ENCODE measurements at regions not wholly inside any gene's neighbourhood (a gene's known extent, or its start where the extent isn't known, plus 50 kb on each side); places are given as distances from the start of the nearest gene placed in this dataset.

GRCh38 chr11:25766332-25767015 lies 565.5 kb upstream of the ANO3 start:
- H3K4me3 ChIP-seq (ENCODE audit: low read length): no peak overlapping the region
- H3K9ac ChIP-seq (ENCODE audit: low read length): no peak overlapping the region
- H3K36me3 ChIP-seq (ENCODE audit: control insufficient read depth, low read depth, low read length): no peaks in the 10 kb centered on the region
- no peaks in the 10 kb centered on the region for H3K27me3 ChIP-seq (ENCODE audit: control insufficient read depth, insufficient read depth, low read length)
- no peak overlapping the region for H3K27ac ChIP-seq (ENCODE audit: low read length)
- no peaks in the 10 kb centered on the region for H3K9me3 ChIP-seq (ENCODE audit: control insufficient read depth, low read depth, low read length)
- H3K4me1 ChIP-seq (ENCODE audit: control insufficient read depth, low read depth, low read length): no peaks in the 10 kb centered on the region

GRCh38 chr11:25769287-25769686 lies 562.6 kb upstream of the ANO3 start:
- Histone ChIP-seq H3K36me3 (ENCODE audit: control insufficient read depth, low read depth, low read length) (no peaks in the 10 kb centered on the region), H3K4me1 (ENCODE audit: control insufficient read depth, low read depth, low read length) (no peaks in the 10 kb centered on the region), H3K4me3 (ENCODE audit: low read length) (no peak overlapping the region), H3K27ac (ENCODE audit: low read length) (no peak overlapping the region), H3K27me3 (ENCODE audit: control insufficient read depth, insufficient read depth, low read length) (no peaks in the 10 kb centered on the region), H3K9me3 (ENCODE audit: control insufficient read depth, low read depth, low read length) (no peaks in the 10 kb centered on the region), H3K9ac (ENCODE audit: low read length) (no peak overlapping the region)

- Histone ChIP-seq H3K9ac (ENCODE audit: low read length) (no peak overlapping the region), H3K4me1 (ENCODE audit: control insufficient read depth, low read depth, low read length) (no peaks in the 10 kb centered on the region), H3K36me3 (ENCODE audit: control insufficient read depth, low read depth, low read length) (no peaks in the 10 kb centered on the region), H3K9me3 (ENCODE audit: control insufficient read depth, low read depth, low read length) (no peaks in the 10 kb centered on the region), H3K27ac (ENCODE audit: low read length) (no peak overlapping the region), H3K27me3 (ENCODE audit: control insufficient read depth, insufficient read depth, low read length) (no peaks in the 10 kb centered on the region), H3K4me3 (ENCODE audit: low read length) (no peak overlapping the region)
Observed at GRCh38 chr11:25771605-25772004, 560.3 kb upstream of the ANO3 start.

GRCh38 chr11:25775603-25776002 lies 556.3 kb upstream of the ANO3 start:
- Histone ChIP-seq H3K9me3 (ENCODE audit: control insufficient read depth, low read depth, low read length) (no peaks in the 10 kb centered on the region), H3K4me3 (ENCODE audit: low read length) (no peak overlapping the region), H3K9ac (ENCODE audit: low read length) (no peak overlapping the region), H3K27me3 (ENCODE audit: control insufficient read depth, insufficient read depth, low read length) (no peaks in the 10 kb centered on the region), H3K27ac (ENCODE audit: low read length) (no peak overlapping the region), H3K36me3 (ENCODE audit: control insufficient read depth, low read depth, low read length) (no peaks in the 10 kb centered on the region), H3K4me1 (ENCODE audit: control insufficient read depth, low read depth, low read length) (no peaks in the 10 kb centered on the region)

- Histone ChIP-seq H3K9me3 (ENCODE audit: control insufficient read depth, low read depth, low read length) (no peaks in the 10 kb centered on the region), H3K9ac (ENCODE audit: low read length) (no peak overlapping the region), H3K27ac (ENCODE audit: low read length) (no peak overlapping the region), H3K36me3 (ENCODE audit: control insufficient read depth, low read depth, low read length) (no peaks in the 10 kb centered on the region), H3K4me1 (ENCODE audit: control insufficient read depth, low read depth, low read length) (no peaks in the 10 kb centered on the region), H3K4me3 (ENCODE audit: low read length) (no peak overlapping the region), H3K27me3 (ENCODE audit: control insufficient read depth, insufficient read depth, low read length) (no peaks in the 10 kb centered on the region)
Observed at GRCh38 chr11:25776238-25776637, 555.7 kb upstream of the ANO3 start.

GRCh38 chr11:25777343-25777742 lies 554.6 kb upstream of the ANO3 start:
- Histone ChIP-seq H3K4me1 (ENCODE audit: control insufficient read depth, low read depth, low read length) (no peaks in the 10 kb centered on the region), H3K4me3 (ENCODE audit: low read length) (no peak overlapping the region), H3K27me3 (ENCODE audit: control insufficient read depth, insufficient read depth, low read length) (no peaks in the 10 kb centered on the region), H3K9me3 (ENCODE audit: control insufficient read depth, low read depth, low read length) (no peaks in the 10 kb centered on the region), H3K27ac (ENCODE audit: low read length) (no peak overlapping the region), H3K9ac (ENCODE audit: low read length) (no peak overlapping the region), H3K36me3 (ENCODE audit: control insufficient read depth, low read depth, low read length) (no peaks in the 10 kb centered on the region)

GRCh38 chr11:25779033-25779432 lies 552.9 kb upstream of the ANO3 start:
- Histone ChIP-seq H3K9me3 (ENCODE audit: control insufficient read depth, low read depth, low read length) (no peaks in the 10 kb centered on the region), H3K27ac (ENCODE audit: low read length) (no peak overlapping the region), H3K36me3 (ENCODE audit: control insufficient read depth, low read depth, low read length) (no peaks in the 10 kb centered on the region), H3K9ac (ENCODE audit: low read length) (no peak overlapping the region), H3K4me1 (ENCODE audit: control insufficient read depth, low read depth, low read length) (no peaks in the 10 kb centered on the region), H3K27me3 (ENCODE audit: control insufficient read depth, insufficient read depth, low read length) (no peaks in the 10 kb centered on the region), H3K4me3 (ENCODE audit: low read length) (no peak overlapping the region)

GRCh38 chr11:25787416-25787815 lies 544.5 kb upstream of the ANO3 start:
- no peaks in the 10 kb centered on the region for H3K36me3 ChIP-seq (ENCODE audit: control insufficient read depth, low read depth, low read length)
- H3K27me3 ChIP-seq (ENCODE audit: control insufficient read depth, insufficient read depth, low read length): no peaks in the 10 kb centered on the region
- no peak overlapping the region for H3K9ac ChIP-seq (ENCODE audit: low read length)
- H3K4me3 ChIP-seq (ENCODE audit: low read length): no peak overlapping the region
- no peaks in the 10 kb centered on the region for H3K4me1 ChIP-seq (ENCODE audit: control insufficient read depth, low read depth, low read length)
- H3K9me3 ChIP-seq (ENCODE audit: control insufficient read depth, low read depth, low read length): no peaks in the 10 kb centered on the region
- no peak overlapping the region for H3K27ac ChIP-seq (ENCODE audit: low read length)

- Histone ChIP-seq H3K9me3 (ENCODE audit: control insufficient read depth, low read depth, low read length) (no peaks in the 10 kb centered on the region), H3K4me1 (ENCODE audit: control insufficient read depth, low read depth, low read length) (no peaks in the 10 kb centered on the region), H3K36me3 (ENCODE audit: control insufficient read depth, low read depth, low read length) (no peaks in the 10 kb centered on the region), H3K4me3 (ENCODE audit: low read length) (no peak overlapping the region), H3K9ac (ENCODE audit: low read length) (no peak overlapping the region), H3K27ac (ENCODE audit: low read length) (no peak overlapping the region), H3K27me3 (ENCODE audit: control insufficient read depth, insufficient read depth, low read length) (no peaks in the 10 kb centered on the region)
Observed at GRCh38 chr11:25790396-25790795, 541.5 kb upstream of the ANO3 start.

GRCh38 chr11:25793637-25794036 lies 538.3 kb upstream of the ANO3 start:
- no peak overlapping the region for H3K9ac ChIP-seq (ENCODE audit: low read length)
- no peaks in the 10 kb centered on the region for H3K9me3 ChIP-seq (ENCODE audit: control insufficient read depth, low read depth, low read length)
- H3K27ac ChIP-seq (ENCODE audit: low read length): no peak overlapping the region
- H3K36me3 ChIP-seq (ENCODE audit: control insufficient read depth, low read depth, low read length): no peaks in the 10 kb centered on the region
- no peaks in the 10 kb centered on the region for H3K27me3 ChIP-seq (ENCODE audit: control insufficient read depth, insufficient read depth, low read length)
- H3K4me3 ChIP-seq (ENCODE audit: low read length): no peak overlapping the region
- H3K4me1 ChIP-seq (ENCODE audit: control insufficient read depth, low read depth, low read length): no peaks in the 10 kb centered on the region

GRCh38 chr11:25794804-25795203 lies 537.1 kb upstream of the ANO3 start:
- Histone ChIP-seq H3K9me3 (ENCODE audit: control insufficient read depth, low read depth, low read length) (no peaks in the 10 kb centered on the region), H3K27me3 (ENCODE audit: control insufficient read depth, insufficient read depth, low read length) (no peaks in the 10 kb centered on the region), H3K9ac (ENCODE audit: low read length) (no peak overlapping the region), H3K4me1 (ENCODE audit: control insufficient read depth, low read depth, low read length) (no peaks in the 10 kb centered on the region), H3K4me3 (ENCODE audit: low read length) (no peak overlapping the region), H3K27ac (ENCODE audit: low read length) (no peak overlapping the region), H3K36me3 (ENCODE audit: control insufficient read depth, low read depth, low read length) (no peaks in the 10 kb centered on the region)

- no peaks in the 10 kb centered on the region for H3K4me1 ChIP-seq (ENCODE audit: control insufficient read depth, low read depth, low read length)
- H3K9me3 ChIP-seq (ENCODE audit: control insufficient read depth, low read depth, low read length): no peaks in the 10 kb centered on the region
- no peaks in the 10 kb centered on the region for H3K36me3 ChIP-seq (ENCODE audit: control insufficient read depth, low read depth, low read length)
- no peak overlapping the region for H3K4me3 ChIP-seq (ENCODE audit: low read length)
- no peak overlapping the region for H3K9ac ChIP-seq (ENCODE audit: low read length)
- H3K27ac ChIP-seq (ENCODE audit: low read length): no peak overlapping the region
- H3K27me3 ChIP-seq (ENCODE audit: control insufficient read depth, insufficient read depth, low read length): no peaks in the 10 kb centered on the region
Observed at GRCh38 chr11:25816411-25816810, 515.5 kb upstream of the ANO3 start.

All from iPS-18a (cell line).